CD14-positive monocyte (primary cell): ENCODE measurements at regions not wholly inside any gene's neighbourhood (a gene's known extent, or its start where the extent isn't known, plus 50 kb on each side); places are given as distances from the start of the nearest gene placed in this dataset.

Experiments
- DNase-seq, 3 donors: peaks; one replicate each; pipeline ENCODE4 v3.0.0-alpha.2; 2011 to 2022
- H2AFZ ChIP-seq: 2 replicates; pipeline ENCODE4 v1.6.0; 2012; ENCODE audit warnings: mild to moderate bottlenecking, low read depth, low read length, inconsistent platforms; ENCODE audit not compliant: insufficient read depth, poor library complexity, severe bottlenecking
- H3K27ac ChIP-seq, 2 donors: 1 replicate in 1 of 2; 2 replicates in 1 of 2; pipeline ENCODE4 v1.5.1; 2012 to 2013; ENCODE audit warnings: low read length in 2 of 2, control low read depth in 1 of 2, inconsistent platforms in 1 of 2, low read depth in 1 of 2, mild to moderate bottlenecking in 1 of 2
- H3K27me3 ChIP-seq, 2 donors: one replicate each; pipeline versions ENCODE4 v1.6.0 to v1.6.1; 2011 to 2013; ENCODE audit warnings: low read length in 2 of 2; ENCODE audit not compliant: control insufficient read depth in 2 of 2, insufficient read depth in 2 of 2
- H3K36me3 ChIP-seq, 2 donors: replicated peaks in 1 of 2; 1 replicate in 1 of 2; 2 replicates in 1 of 2; pipeline versions ENCODE4 v1.5.1 to v1.6.1; 2012 to 2013; ENCODE audit warnings: low read length in 2 of 2, control low read depth in 1 of 2, inconsistent platforms in 1 of 2, mild to moderate bottlenecking in 1 of 2; ENCODE audit not compliant: insufficient read depth in 2 of 2, control insufficient read depth in 1 of 2
- H3K4me1 ChIP-seq, 2 donors: 1 replicate in 1 of 2; 2 replicates in 1 of 2; pipeline versions ENCODE4 v1.5.1 to v1.6.1; 2012 to 2013; ENCODE audit warnings: low read length in 2 of 2, control low read depth in 1 of 2, inconsistent platforms in 1 of 2, mild to moderate bottlenecking in 1 of 2, moderate library complexity in 1 of 2; ENCODE audit not compliant: insufficient read depth in 2 of 2, control insufficient read depth in 1 of 2
- H3K4me2 ChIP-seq: replicated peaks from 2 replicates; pipeline ENCODE3; 2012; ENCODE audit warnings: low read length, moderate library complexity, mild to moderate bottlenecking; ENCODE audit not compliant: poor library complexity, severe bottlenecking; ENCODE audit errors: extremely low read depth
- H3K4me3 ChIP-seq, 3 experiments: fragments of 200-600 bp in 1 of 3; sonication (generic) in 1 of 3; replicated peaks in 1 of 3; 1 replicate in 2 of 3; 2 replicates in 1 of 3; pipeline ENCODE4 v1.5.1; 2011 to 2013; ENCODE audit warnings: low read length in 3 of 3, mild to moderate bottlenecking in 3 of 3, control low read depth in 2 of 3, low read depth in 2 of 3, inconsistent platforms in 1 of 3, moderate library complexity in 1 of 3
- H3K79me2 ChIP-seq: 2 replicates; pipeline ENCODE4 v1.6.0; 2012; ENCODE audit warnings: mild to moderate bottlenecking, control low read depth, inconsistent platforms, low read length, moderate library complexity; ENCODE audit not compliant: insufficient read depth
- H3K9ac ChIP-seq: 2 replicates; pipeline ENCODE4 v1.6.0; 2017; ENCODE audit warnings: low read length, mild to moderate bottlenecking; ENCODE audit not compliant: insufficient read depth, poor library complexity, severe bottlenecking
- H3K9me3 ChIP-seq, 2 donors: replicated peaks in 1 of 2; 1 replicate in 1 of 2; 2 replicates in 1 of 2; pipeline versions ENCODE4 v1.5.1 to v1.6.1; 2012 to 2013; ENCODE audit warnings: low read length in 2 of 2, control low read depth in 1 of 2; ENCODE audit not compliant: control insufficient read depth in 1 of 2, insufficient read depth in 1 of 2
- H4K20me1 ChIP-seq: 2 replicates; pipeline ENCODE4 v1.6.0; 2012; ENCODE audit warnings: mild to moderate bottlenecking, low read length, control low read depth, moderate library complexity; ENCODE audit not compliant: insufficient read depth
- H3K27ac Mint-ChIP-seq, 7 donors: one replicate each; pipeline ENCODE4 v1.8.0; 2020; ENCODE audit warnings: mild to moderate bottlenecking in 7 of 7, mixed read lengths in 7 of 7, moderate library complexity in 6 of 7, inconsistent platforms in 2 of 7
- H3K27me3 Mint-ChIP-seq, 3 donors: one replicate each; pipeline ENCODE4 v1.8.0; 2021 to 2022; ENCODE audit warnings: low read depth in 3 of 3, mild to moderate bottlenecking in 3 of 3, mixed read lengths in 3 of 3, moderate library complexity in 3 of 3, inconsistent platforms in 1 of 3
- H3K36me3 Mint-ChIP-seq, 2 donors: one replicate each; pipeline ENCODE4 v1.8.0; 2020; ENCODE audit warnings: mixed read lengths in 2 of 2, inconsistent platforms in 1 of 2, mild to moderate bottlenecking in 1 of 2
- H3K4me1 Mint-ChIP-seq: one replicate; pipeline ENCODE4 v1.8.0; 2020; ENCODE audit warnings: mild to moderate bottlenecking, mixed read lengths
- H3K4me3 Mint-ChIP-seq, 2 donors: one replicate each; pipeline ENCODE4 v1.8.0; 2020; ENCODE audit warnings: mild to moderate bottlenecking in 2 of 2, mixed read lengths in 2 of 2, moderate library complexity in 1 of 2
- H3K9me3 Mint-ChIP-seq, 7 donors: one replicate each; pipeline ENCODE4 v1.8.0; 2020 to 2022; ENCODE audit warnings: mixed read lengths in 7 of 7, mild to moderate bottlenecking in 6 of 7, moderate library complexity in 6 of 7, inconsistent platforms in 2 of 7
- CTCF ChIP-seq: fragments of 200-600 bp; IDR thresholded peaks from one replicate; pipeline ENCODE4 v1.8.0; 2022; ENCODE audit warnings: antibody characterized with exemption, mild to moderate bottlenecking
- WGBS: methylation state at CpG from one replicate; pipeline ENCODE4 v1.1.5; 2013; ENCODE audit warnings: missing lambda C conversion rate; ENCODE audit not compliant: insufficient coverage; 5-methylcytosine and 5-hydroxymethylcytosine counted together
- intact Hi-C, 2 donors: fragments of 100-400 bp; cut with micrococcal nuclease; formaldehyde crosslinking; loops; one replicate each; pipeline versions ENCODE4 v1.15.0 to v1.15.1; 2023

DNA sequence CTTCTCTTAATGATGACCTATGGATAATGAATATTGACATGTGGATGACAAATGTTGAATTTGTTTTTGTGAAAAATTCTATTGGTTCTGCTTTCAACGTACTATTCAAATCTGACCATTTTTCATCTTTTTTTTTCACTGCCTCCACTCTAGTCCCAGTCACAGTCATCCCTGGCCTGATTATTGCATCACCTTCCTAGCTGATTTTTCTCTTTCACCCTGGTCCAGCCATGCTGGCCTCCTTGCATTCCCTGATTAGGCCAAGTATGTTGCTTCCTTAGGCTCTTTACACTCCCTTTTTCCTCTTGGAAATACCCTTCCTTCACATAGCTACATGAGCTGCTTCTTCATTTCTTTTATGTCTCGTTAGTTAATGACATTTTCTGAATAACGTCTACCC is 58.1 kb upstream of the MAP9 start:
- no peak overlapping the region for H3K9ac ChIP-seq
- WGBS: no CpG with 5 or more reads among the region's 3 CpGs
- H3K9me3 ChIP-seq: no peaks in the 10 kb centered on the region
- intact Hi-C loops: no loop called here
- H3K4me3 Mint-ChIP-seq: no peak overlapping the region
- H4K20me1 ChIP-seq: no peaks in the 10 kb centered on the region
- peaks cover 0 to 4% (median 0%) of the 10 kb centered on the region in 7 donors for H3K9me3 Mint-ChIP-seq
- no peak for DNase-seq
- H3K4me2 ChIP-seq: no peak overlapping the region
- no peak overlapping the region for H3K4me3 ChIP-seq
- TF ChIP-seq CTCF: no peak
- no peak overlapping the region for H3K27ac ChIP-seq
- no peaks in the 10 kb centered on the region for H3K27me3 Mint-ChIP-seq
- H3K4me1 Mint-ChIP-seq: no peaks in the 10 kb centered on the region
- no peak overlapping the region for H3K27ac Mint-ChIP-seq
- H3K36me3 Mint-ChIP-seq: no peaks in the 10 kb centered on the region
- H2AFZ ChIP-seq: no peak overlapping the region
- H3K4me1 ChIP-seq: no peaks in the 10 kb centered on the region
- H3K27me3 ChIP-seq: no peaks in the 10 kb centered on the region
- no peaks in the 10 kb centered on the region for H3K36me3 ChIP-seq
- H3K79me2 ChIP-seq: no peaks in the 10 kb centered on the region

GRCh38 chr4:155434366-155434765 is 57.6 kb upstream of the MAP9 start:
- Mint-ChIP-seq H3K27me3 (no peaks in the 10 kb centered on the region), H3K4me1 (no peaks in the 10 kb centered on the region), H3K4me3 (no peak overlapping the region), H3K27ac (no peak overlapping the region), H3K9me3 (no peaks in the 10 kb centered on the region), H3K36me3 (no peaks in the 10 kb centered on the region)
- intact Hi-C loops: no loop called here
- no peaks in the 10 kb centered on the region for H3K27me3 ChIP-seq
- H3K27ac ChIP-seq: no peak overlapping the region
- H3K9ac ChIP-seq: no peak overlapping the region
- no peaks in the 10 kb centered on the region for H3K9me3 ChIP-seq
- no peaks in the 10 kb centered on the region for H3K4me1 ChIP-seq
- no peak overlapping the region for H2AFZ ChIP-seq
- H3K79me2 ChIP-seq: no peaks in the 10 kb centered on the region
- no peaks in the 10 kb centered on the region for H3K36me3 ChIP-seq
- TF ChIP-seq CTCF: no peak
- DNase-seq: no peak
- no peak overlapping the region for H3K4me2 ChIP-seq
- no peaks in the 10 kb centered on the region for H4K20me1 ChIP-seq
- no CpG with 5 or more reads among the region's 1 CpG for WGBS
- H3K4me3 ChIP-seq: no peak overlapping the region
